ENCODE measurements at regions not wholly inside any gene's neighbourhood (a gene's known extent, or its start where the extent isn't known, plus 50 kb on each side); places are given as distances from the start of the nearest gene placed in this dataset.
"Not testable (repeated sequence)": the region's sequence is repeated elsewhere in the genome, so short reads cannot be mapped to it uniquely, and the experiment has no call there.

DNA sequence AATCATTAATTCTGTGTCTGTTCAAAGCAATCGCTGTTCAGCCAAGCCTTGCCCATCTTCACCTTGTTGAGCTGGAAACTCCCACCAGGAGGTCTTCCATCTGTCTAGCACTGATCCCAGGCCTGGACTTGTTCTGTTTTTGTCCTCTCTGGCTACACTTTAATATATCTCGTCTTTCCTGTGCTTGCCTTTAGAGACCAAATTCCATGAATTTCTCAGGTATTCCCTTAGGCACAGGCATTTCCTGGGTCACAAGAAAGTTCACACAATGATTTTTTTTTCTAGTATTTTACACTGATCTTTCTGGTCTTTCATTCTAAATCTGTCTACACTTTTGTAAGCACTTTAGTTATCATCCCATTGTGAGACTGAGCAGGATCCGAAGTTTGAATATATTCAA is 116.4 kb upstream of the CCND2 start:
- no peak for DNase-seq (ENCODE audit: low read depth in 2 of 2)

DNA sequence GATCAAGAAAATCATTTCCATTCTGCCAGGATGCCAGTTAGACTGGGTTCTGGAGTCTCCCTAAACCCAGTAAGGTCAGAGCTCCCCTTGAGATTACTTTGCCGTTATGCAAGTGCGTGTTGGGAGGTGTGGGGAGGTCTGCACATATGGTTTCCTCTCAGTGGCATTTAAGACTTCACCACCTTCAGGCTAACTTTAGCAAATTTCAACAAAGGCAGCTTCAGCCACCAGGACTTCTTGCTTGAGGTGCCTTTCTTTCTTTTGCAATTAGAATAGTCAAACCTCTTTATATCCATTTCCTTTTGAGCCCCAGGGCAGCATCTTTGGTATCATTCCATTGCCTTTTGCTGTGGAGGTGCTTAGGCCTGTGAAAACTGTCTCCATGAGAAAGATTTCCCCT is 117.2 kb upstream of the CCND2 start:
- DNase-seq (ENCODE audit: low read depth in 2 of 2) = no peak

DNA sequence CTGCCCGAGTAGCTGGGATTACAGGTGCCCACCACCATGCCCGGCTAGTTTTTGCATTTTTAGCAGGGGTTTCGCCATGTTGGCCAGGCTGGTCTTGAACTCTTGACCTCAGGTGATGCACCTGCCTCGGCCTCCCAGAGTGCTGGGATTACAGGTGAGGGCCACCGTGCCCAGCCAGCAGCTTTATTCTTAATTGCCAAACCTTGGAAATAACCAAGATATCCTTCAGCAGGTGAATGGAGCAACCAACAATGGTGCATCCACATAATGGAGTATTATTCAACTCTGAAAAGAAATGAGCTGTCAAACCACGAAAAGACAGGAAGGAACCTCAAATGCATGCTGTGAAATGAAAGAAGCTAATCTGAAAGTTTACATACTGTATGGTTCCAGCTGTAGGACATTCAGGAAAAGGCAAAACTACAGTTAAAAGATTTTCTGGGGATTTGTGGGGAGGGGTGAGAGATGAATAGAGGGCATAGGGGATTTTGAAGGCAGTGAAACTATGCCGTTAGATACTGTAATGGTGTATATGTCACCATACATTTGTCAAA is 118.8 kb upstream of the CCND2 start:
- no peak for DNase-seq (ENCODE audit: low read depth in 2 of 2)

GRCh38 chr12:4153343-4153892 is 120.1 kb upstream of the CCND2 start:
- DNase-seq (ENCODE audit: low read depth in 2 of 2) = no peak

GRCh38 chr12:4152145-4152795 is 121.3 kb upstream of the CCND2 start:
- peak in 1 of 2 donors; percentile 24 for DNase-seq (ENCODE audit: low read depth in 2 of 2)

- no peak for DNase-seq (ENCODE audit: low read depth in 2 of 2)
These were observed 122.0 kb upstream of the CCND2 start for GRCh38 chr12:4151362-4152121.

GRCh38 chr12:4150355-4150754 is 123.2 kb upstream of the CCND2 start:
- not testable (repeated sequence) for DNase-seq (ENCODE audit: low read depth in 2 of 2)

DNA sequence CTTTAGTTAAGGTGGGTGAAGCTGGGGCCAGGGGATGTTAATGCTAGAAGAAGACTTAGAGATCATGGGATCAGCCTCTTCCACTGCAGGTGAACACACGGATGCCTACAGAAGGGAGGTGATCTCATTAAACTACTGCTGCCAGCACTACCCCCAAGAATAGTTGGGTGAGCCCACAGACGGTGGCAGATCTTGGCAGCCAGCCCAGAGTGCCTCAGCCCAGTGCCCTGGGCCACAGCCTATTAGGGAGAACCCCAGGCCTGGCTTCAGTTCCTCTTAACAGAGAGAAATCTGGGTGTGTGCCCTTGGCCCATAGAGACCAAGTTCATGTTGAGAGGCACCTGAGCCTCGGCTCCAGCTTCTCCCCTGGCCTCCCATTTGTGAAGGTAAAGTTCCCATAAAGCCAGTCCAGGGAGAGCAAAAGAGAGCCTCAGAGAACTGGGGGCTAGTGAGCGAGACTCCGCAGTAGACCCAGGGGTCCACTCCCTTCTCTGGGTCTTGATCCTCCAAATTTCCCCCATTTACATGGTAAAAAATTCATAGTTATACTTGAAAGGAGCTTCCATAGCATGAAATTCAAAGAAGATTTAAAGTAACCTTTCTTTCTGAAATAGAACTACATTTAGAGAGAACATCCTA is 125.0 kb upstream of the CCND2 start:
- no peak for DNase-seq (ENCODE audit: low read depth in 2 of 2)

DNA sequence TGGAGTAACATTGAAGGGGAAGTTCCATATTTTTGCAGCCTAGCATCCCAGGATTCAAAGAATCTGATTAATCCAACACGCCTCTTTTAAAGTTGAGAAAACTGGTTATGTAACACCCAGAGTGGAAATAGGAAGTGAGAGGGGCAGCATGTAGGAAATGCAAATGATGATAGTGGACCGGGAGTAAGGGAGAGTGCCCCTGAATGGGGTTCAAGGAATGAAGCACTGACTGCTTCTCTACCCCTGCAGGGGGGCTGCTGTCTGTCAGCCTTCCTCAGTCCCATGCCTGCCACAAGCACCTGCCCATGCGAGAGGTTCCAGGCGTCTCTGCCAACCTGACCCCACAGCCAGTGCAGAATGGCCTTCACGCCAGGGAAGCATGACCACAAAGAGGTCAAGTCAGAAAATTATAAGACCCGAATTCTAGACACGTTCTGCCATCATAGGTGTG is 126.5 kb upstream of the CCND2 start:
- no peak for DNase-seq (ENCODE audit: low read depth in 2 of 2)

GRCh38 chr12:4145990-4146859 is 127.3 kb upstream of the CCND2 start:
- no peak for DNase-seq (ENCODE audit: low read depth in 2 of 2)

DNA sequence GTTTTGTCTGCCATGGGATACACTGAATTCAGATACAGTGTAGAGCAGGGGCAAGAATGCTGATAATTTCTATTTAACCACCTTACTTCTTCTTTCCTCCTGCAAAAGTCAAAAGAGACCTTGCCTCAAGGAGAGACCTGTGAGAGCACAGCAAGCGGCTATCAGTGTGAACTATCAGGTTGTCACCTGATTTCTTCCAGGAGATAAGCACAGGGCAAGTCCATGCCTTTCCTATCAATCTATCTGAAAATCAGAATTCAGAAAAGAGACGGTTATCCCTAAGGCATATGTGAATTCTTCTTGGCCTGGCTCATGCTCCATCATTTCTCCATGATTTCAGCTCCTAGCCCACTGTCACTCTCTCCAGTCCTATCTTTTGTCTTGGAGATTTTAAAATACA is 128.9 kb upstream of the CCND2 start:
- DNase-seq (ENCODE audit: low read depth in 2 of 2) = no peak

- no peak for DNase-seq (ENCODE audit: low read depth in 2 of 2)
These were observed 129.7 kb upstream of the CCND2 start for GRCh38 chr12:4143896-4144295.

DNA sequence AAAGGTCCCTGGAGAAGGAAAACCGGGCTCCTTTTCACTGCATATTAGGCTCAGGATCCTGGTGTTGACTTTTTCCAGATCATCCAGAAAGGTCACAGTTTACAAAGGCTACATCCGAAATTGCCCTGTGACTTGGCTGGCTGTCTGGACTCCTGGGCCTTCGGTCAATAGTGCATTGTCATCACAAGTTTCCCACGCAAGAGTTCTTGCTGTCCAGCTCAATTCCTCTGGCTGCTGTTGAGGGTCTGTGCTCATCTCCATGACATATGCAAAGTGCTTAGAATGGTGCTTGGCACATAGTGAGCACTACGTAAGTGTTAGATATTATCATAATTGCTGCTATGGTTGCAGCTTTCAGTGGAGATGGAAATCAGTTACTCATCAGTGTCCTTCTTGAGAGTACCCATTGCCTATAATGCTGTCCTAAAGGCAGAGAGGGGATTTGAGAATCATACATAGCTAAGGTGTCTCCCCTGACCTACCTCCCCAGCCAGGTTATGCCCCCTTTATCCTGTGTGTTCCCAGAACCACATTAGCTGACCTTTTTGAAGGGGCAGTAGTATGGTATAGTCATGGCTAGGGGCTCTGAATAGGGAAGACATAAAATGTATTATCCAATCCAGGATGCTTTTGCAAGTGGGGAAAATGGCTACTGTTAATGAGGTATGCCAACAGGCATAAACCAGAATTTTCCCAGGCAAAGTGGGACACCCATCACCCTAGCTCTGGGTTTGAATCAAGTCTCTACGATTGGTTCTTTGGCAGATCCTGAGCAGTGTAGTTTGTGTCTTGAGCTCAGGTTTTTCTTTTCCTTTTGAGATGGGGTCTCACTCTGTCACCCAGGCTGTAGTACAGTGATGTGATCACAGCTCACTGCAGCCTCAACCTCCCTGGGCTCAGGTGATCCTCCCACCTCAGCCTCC is 132.0 kb upstream of the CCND2 start:
- DNase-seq (ENCODE audit: low read depth in 2 of 2) = no peak

- no peak for DNase-seq (ENCODE audit: low read depth in 2 of 2)
These were observed 132.8 kb upstream of the CCND2 start for GRCh38 chr12:4140581-4141301.

- DNase-seq (ENCODE audit: low read depth in 2 of 2) = no peak
These were observed 134.4 kb upstream of the CCND2 start for GRCh38 chr12:4139191-4139590.

DNA sequence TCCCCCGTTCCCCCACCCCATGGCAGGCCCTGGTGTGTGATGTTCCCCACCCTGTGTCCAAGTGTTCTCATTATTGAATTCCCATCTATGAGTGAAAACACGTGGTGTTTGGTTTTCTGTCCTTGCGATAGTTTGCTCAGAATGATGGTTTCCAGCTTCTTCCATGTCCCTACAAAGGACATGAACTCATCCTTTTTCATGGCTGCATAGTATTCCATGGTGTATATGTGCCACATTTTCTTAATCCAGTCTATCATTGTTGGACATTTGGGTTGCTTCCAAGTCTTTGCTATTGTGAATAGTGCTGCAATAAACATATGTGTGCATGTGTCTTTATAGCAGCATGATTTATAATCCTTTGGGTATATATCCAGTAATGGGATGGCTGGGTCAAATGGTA is 135.0 kb upstream of the CCND2 start:
- not testable (repeated sequence) for DNase-seq (ENCODE audit: low read depth in 2 of 2)

GRCh38 chr12:4138051-4138450 is 135.5 kb upstream of the CCND2 start:
- no peak for DNase-seq (ENCODE audit: low read depth in 2 of 2)

- no peak for DNase-seq (ENCODE audit: low read depth in 2 of 2)
These were observed 136.1 kb upstream of the CCND2 start for GRCh38 chr12:4137441-4137840.

GRCh38 chr12:4137015-4137414 is 136.5 kb upstream of the CCND2 start:
- DNase-seq (ENCODE audit: low read depth in 2 of 2) = no peak
